Adrenal gland (tissue), 9 donors: ENCODE measurements at regions not wholly inside any gene's neighbourhood (a gene's known extent, or its start where the extent isn't known, plus 50 kb on each side); places are given as distances from the start of the nearest gene placed in this dataset.

Experiments used
- DNase-seq, 7 donors: peaks; one replicate each; pipeline ENCODE4 v3.0.0-alpha.2; 2019 to 2020
- H3K27ac ChIP-seq, 5 donors: fragments of 200-600 bp; sonication (generic) in 4 of 5; 1 replicate in 3 of 5; 2 replicates in 2 of 5; pipeline versions ENCODE4 v1.5.1 to v1.8.0; 2016 to 2020; ENCODE audit warnings: mild to moderate bottlenecking in 1 of 5
- H3K27me3 ChIP-seq: fragments of 200-600 bp; 2 replicates; pipeline ENCODE4 v1.8.0; 2021
- H3K36me3 ChIP-seq, 2 donors: fragments of 200-600 bp; replicated peaks in 1 of 2; 1 replicate in 1 of 2; 2 replicates in 1 of 2; pipeline versions ENCODE4 v1.5.1 to v1.8.0; 2018 to 2022
- H3K4me1 ChIP-seq, 2 donors: fragments of 200-600 bp; replicated peaks in 1 of 2; 1 replicate in 1 of 2; 2 replicates in 1 of 2; pipeline versions ENCODE4 v1.5.1 to v1.8.0; 2018 to 2021
- H3K4me3 ChIP-seq, 4 donors: fragments of 200-600 bp; sonication (generic) in 3 of 4; one replicate each; pipeline ENCODE4 v1.5.1; 2016 to 2018
- H3K9me3 ChIP-seq, 3 donors: fragments of 200-600 bp; sonication (generic) in 1 of 3; replicated peaks in 1 of 3; 1 replicate in 2 of 3; 2 replicates in 1 of 3; pipeline versions ENCODE4 v1.5.1 to v1.8.0; 2016 to 2021
- POLR2A ChIP-seq, 2 donors: fragments of 450-650 bp; IDR thresholded peaks; one replicate each; pipeline ENCODE4 v1.6.1; 2017; ENCODE audit warnings: antibody characterized with exemption in 2 of 2, mild to moderate bottlenecking in 2 of 2, moderate library complexity in 1 of 2
- WGBS, 4 donors: extraction: QIAGEN DNeasy Blood & Tissue Kit in 2 of 4; methylation state at CpG; one replicate each; pipeline versions ENCODE4 v1.1.5 to v1.1.7; 2013 to 2017; 5-methylcytosine and 5-hydroxymethylcytosine counted together
- intact Hi-C, 2 donors: fragments of 100-400 bp; cut with DNase I; formaldehyde crosslinking; loops; one replicate each; pipeline versions ENCODE4 v1.14.1 to v1.15.0; 2022 to 2023
- TF ChIP-seq, protein P1 (sequence below), 6 experiments: fragments of 450-650 bp in 4 of 6; fragments of 200-600 bp in 2 of 6; sonication (generic) in 1 of 6; IDR thresholded peaks; 1 replicate in 5 of 6; 2 replicates in 1 of 6; pipeline versions ENCODE4 v1.5.1 to v1.8.0; 2016 to 2021; ENCODE audit warnings: antibody characterized with exemption in 6 of 6, mild to moderate bottlenecking in 2 of 6, moderate library complexity in 1 of 6
- donor health status: healthy with polysubstance abuse.
- donor health status: Bipolar disorder and iron deficiency.
- donor health status: DM: yes; HTN: yes; CAD: no.
- donor health status: DM: no; HTN: no; CAD: no.
- donor health status: DM: no; HTN: no; CAD: no.

DNA sequence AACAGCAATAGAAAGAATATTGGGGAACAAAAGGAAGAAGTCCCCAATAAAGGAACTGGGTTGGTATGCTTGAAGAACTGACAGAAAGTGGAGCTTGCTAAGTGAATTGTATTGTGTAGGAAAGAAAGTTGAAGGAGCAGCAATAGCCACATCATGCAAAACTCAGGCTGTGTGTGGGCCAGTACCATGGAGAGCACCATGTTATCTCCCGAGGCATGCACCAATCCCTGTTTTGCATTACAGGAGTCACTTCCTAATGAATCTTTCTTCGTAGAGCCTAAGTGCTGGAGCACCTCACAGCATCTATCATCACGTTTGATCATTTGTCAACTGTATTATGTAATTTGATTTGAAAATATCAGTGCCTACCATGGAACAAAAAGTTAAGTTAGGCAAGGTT is 137.7 kb upstream of the NMUR2 start:
- peaks cover 3% of the 10 kb centered on the region for H3K27me3 ChIP-seq

DNA sequence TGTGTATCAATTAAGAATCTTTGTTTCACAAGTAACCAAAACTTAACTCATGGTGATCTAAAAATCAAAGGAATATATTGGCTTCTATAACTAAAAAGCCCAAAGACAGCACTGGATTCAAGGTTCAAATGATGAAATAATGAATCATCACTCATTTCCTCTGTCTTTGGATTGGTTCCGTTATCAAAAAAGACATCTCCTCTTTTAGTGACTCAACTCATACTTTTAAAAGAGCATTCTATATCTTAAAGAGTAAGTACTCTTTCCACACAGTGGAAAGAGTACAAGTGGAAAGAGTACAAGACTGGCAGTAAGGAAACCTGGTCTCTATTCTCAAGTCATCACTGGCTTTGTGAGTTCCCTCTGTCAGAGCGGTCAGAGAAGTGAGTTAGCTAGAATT is 141.4 kb upstream of the NMUR2 start:
- WGBS, 4 donors = 57 to 65% (median 64%) methylated on average over 2 of the region's 2 CpGs
- H3K27ac ChIP-seq = no peak overlapping the region
- TF ChIP-seq, protein P1, sequence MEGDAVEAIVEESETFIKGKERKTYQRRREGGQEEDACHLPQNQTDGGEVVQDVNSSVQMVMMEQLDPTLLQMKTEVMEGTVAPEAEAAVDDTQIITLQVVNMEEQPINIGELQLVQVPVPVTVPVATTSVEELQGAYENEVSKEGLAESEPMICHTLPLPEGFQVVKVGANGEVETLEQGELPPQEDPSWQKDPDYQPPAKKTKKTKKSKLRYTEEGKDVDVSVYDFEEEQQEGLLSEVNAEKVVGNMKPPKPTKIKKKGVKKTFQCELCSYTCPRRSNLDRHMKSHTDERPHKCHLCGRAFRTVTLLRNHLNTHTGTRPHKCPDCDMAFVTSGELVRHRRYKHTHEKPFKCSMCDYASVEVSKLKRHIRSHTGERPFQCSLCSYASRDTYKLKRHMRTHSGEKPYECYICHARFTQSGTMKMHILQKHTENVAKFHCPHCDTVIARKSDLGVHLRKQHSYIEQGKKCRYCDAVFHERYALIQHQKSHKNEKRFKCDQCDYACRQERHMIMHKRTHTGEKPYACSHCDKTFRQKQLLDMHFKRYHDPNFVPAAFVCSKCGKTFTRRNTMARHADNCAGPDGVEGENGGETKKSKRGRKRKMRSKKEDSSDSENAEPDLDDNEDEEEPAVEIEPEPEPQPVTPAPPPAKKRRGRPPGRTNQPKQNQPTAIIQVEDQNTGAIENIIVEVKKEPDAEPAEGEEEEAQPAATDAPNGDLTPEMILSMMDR (IDR thresholded peaks at IDR 0.05) = no peak
- no peak for TF ChIP-seq POLR2A (IDR thresholded peaks at IDR 0.05)

More for the DNA sequence above, 137.7 kb upstream of the NMUR2 start:
- intact Hi-C loops = no loop called here
- Histone ChIP-seq H3K27ac (no peak overlapping the region), H3K4me1 (no peaks in the 10 kb centered on the region), H3K36me3 (no peaks in the 10 kb centered on the region), H3K9me3 (no peaks in the 10 kb centered on the region), H3K4me3 (no peak overlapping the region)
- TF ChIP-seq, protein P1 (IDR thresholded peaks at IDR 0.05) = no peak
- 0 to 9% (median 3%) methylated on average over 3 of the region's 3 CpGs for WGBS, 4 donors
- peak in 1 of 7 donors; percentile 5 for DNase-seq

DNA sequence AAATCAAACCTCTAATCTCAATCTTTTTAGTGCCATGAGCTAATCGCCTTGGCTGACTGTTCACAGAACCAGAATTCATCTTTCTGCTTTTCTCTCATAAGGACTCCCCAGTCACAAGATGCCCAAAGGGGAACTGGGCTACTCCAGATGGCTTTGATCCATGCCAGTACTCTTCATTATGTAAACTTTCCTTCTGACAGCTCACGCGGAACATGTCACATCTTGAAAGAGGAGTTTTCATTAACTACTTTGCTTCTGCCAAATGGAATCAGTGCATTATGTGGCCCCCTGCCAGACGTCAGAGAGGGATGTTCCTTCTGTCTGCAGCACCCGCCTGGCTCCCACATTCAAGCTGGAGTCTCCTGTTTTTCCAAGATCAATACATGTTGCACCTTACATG is 142.1 kb upstream of the NMUR2 start:
- H3K4me3 ChIP-seq = no peak overlapping the region
- H3K27ac ChIP-seq = no peak overlapping the region
- no peaks in the 10 kb centered on the region for H3K36me3 ChIP-seq
- no peak for TF ChIP-seq POLR2A (IDR thresholded peaks at IDR 0.05)
- TF ChIP-seq, protein P1 (IDR thresholded peaks at IDR 0.05) = no peak
- no peaks in the 10 kb centered on the region for H3K27me3 ChIP-seq
- no peaks in the 10 kb centered on the region for H3K9me3 ChIP-seq
- intact Hi-C loops = no loop called here
- no peak for DNase-seq
- 47 to 55% (median 53%) methylated on average over 4 to 5 of the region's 5 CpGs for WGBS, 4 donors
- no peaks in the 10 kb centered on the region for H3K4me1 ChIP-seq

More for the DNA sequence above, 141.4 kb upstream of the NMUR2 start:
- Histone ChIP-seq H3K9me3 (no peaks in the 10 kb centered on the region), H3K36me3 (no peaks in the 10 kb centered on the region), H3K4me1 (no peaks in the 10 kb centered on the region), H3K4me3 (no peak overlapping the region), H3K27me3 (peaks cover 3% of the 10 kb centered on the region)
- no peak for DNase-seq
- intact Hi-C loops = no loop called here

DNA sequence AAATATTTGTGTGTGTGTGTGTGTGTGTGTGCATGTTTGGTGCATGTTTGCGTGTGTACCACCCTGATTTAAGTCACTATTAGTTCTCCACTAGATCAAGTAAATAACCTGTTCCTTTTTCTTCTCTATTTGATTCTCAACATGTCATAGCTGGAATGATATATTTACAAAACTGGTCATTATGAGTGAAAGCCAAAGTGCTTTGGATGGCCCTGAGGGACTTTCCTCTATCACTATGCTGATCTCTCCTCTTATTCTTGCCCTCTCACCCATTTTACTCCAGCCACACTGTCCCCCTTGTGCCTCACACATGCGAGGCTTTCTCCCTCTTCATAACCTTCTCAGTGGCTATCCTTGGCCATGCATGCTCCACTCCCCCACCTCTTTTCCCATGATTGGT is 144.6 kb upstream of the NMUR2 start:
- no peak for DNase-seq
- H3K27ac ChIP-seq = no peak overlapping the region
- 77 to 81% (median 79%) methylated on average over 2 of the region's 2 CpGs for WGBS, 4 donors
- H3K9me3 ChIP-seq = no peaks in the 10 kb centered on the region
- H3K36me3 ChIP-seq = no peaks in the 10 kb centered on the region
- H3K4me1 ChIP-seq = no peaks in the 10 kb centered on the region
- intact Hi-C loops = no loop called here
- H3K4me3 ChIP-seq = no peak overlapping the region
- TF ChIP-seq, protein P1 (IDR thresholded peaks at IDR 0.05) = no peak
- no peak for TF ChIP-seq POLR2A (IDR thresholded peaks at IDR 0.05)
- no peaks in the 10 kb centered on the region for H3K27me3 ChIP-seq
